NCI-H446 (cell line): ENCODE measurements at regions not wholly inside any gene's neighbourhood (a gene's known extent, or its start where the extent isn't known, plus 50 kb on each side); places are given as distances from the start of the nearest gene placed in this dataset.
A peak's percentile ranks its signal among the peaks of the same experiment; 100 is the strongest.

Experiments
- DNase-seq, 2 experiments: peaks; one replicate each; lab custom pipeline; 2025; lab: John Stamatoyannopoulos, UW

DNA sequence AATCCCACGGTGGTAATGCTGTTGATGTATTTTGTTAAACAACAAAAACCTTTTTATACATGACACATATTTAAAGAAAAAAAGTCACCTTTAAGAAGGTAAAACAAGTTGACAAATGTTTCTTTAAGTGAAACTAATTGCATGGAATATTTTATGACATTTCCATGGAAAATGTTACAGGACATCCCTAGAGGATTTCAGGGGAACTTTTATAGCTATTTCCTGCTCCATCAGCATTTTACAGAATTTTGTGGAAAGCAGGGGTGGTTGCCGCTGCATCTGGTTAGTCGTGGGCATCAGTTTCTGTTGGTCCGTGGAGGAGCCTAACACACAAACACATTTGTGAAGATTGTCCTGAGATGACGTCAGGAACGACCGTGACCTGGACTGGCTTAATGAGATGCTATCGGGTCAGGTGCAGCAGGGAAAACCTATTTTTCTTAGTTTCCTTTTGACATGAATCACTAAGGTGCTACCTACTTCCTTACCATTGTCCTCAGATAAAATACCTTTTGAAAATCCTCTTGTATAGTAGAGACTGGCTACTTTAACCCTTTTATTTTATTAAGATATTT lies 305.1 kb downstream of the MAP2K6 start:
- no peak for DNase-seq

DNA sequence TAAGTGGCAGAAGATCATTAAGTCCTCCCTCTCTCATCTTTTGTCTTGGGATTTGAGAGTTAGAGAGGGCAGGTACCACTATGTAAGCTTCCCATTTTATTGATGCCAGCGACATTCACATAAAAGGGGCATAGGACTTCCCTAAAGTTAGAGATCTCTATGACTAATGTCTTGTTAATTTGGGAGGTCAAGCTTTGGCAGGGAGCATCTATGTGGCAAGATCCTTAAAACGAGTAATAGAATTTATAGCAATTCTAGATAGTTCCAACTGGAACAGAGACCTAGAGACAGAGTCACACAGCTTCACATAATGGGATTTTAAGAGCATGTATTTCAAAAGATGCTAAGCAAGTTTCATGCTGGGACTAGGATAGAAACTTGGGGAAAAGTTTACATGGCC lies 308.0 kb downstream of the MAP2K6 start:
- DNase-seq = no peak

- no peak for DNase-seq
Measured at GRCh38 chr17:69723316-69723715, 308.8 kb downstream of the MAP2K6 start.

DNA sequence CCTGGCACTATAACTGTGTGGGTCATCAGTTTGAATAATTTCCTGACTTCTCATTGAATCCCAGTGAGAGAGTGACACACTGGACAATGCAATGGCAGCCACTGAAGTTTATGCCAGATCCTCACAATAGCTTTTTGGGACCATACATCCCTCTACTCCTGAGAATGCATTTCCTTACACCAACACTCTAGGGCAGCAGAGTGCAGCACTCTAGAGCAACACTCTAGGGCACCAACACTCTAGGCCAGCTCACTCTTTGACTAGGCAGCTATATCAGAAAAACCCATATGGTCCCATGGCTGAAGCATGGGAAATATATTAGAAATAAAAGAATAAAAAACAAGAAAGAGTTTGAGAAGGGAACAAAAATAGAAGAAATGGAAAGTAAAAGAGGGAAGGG lies 309.2 kb downstream of the MAP2K6 start:
- peak in 1 of 2 experiments; percentile 5 for DNase-seq

DNA sequence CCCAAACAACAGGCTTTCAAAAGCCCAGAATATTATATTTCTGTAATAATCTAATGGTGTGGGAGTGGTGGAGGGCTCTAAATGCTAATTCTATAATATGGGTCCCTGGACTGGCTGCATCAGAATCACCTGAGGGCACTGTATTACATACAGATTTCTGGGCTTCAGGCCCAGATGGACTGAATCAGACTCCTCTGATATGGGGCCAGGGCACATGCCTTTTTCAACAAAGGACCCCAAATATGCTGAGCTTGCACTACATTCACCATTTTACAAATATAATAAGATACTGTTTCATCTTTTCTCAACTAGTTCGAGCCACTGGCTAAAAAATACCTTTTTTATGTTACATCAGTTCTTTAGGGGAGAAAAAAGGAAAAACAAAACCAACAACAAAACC lies 309.7 kb downstream of the MAP2K6 start:
- DNase-seq = no peak

DNA sequence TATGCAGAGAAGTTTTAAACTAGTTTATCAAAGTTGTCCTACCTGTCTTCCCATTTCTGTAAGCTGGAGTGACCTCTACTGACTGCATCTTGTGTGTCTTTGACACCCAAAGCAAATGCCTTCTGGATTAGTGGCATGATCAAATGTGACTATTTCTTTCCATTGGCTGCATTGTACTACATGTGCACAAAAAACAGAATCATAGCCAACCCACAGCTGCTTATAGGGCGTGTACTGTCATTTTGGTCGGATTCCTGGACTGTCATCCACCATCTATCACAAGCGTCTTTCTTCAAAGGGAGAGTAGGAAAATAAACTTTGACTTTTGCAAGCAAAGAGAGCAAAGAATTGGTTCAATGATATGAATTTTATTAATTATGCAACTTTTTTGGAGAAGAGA lies 310.6 kb downstream of the MAP2K6 start:
- no peak for DNase-seq

DNA sequence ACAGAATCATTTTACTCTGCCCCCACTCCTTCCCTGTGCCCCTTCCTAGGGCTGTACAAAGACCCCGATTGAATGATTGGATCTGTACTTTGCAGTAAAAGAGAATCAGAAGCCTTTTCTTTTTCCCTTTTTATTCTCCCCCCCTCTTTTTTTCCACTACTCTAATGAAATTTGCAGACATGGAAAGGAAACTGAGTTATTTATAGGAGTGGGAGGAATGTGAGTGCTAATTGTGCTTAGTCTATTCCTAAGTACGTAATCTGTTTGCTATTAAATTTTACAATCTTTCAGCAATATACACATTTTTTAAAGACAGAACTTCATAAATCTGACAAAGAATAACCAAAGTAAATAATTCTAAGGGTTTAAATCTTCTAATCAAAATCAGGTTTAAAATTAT lies 314.3 kb downstream of the MAP2K6 start:
- DNase-seq = no peak

DNA sequence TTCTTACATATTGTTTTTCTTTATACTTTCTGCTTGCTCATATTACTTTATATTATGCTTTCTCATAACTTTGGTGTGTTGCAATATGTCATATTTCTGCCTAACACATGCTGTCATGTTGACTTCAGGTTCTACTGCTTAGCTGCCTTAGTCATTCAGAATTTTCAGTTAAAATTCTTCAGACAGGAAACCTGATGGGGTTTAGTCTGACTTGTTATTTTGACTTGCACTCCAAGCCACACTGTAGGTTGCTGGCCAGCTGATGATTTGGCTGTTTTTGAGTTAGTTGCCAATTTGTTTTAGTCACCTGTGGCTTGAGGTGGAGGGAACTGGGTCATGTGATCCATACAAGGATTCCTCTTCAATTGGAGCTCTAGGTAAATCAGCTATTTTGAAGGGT lies 315.4 kb downstream of the MAP2K6 start:
- no peak for DNase-seq

DNA sequence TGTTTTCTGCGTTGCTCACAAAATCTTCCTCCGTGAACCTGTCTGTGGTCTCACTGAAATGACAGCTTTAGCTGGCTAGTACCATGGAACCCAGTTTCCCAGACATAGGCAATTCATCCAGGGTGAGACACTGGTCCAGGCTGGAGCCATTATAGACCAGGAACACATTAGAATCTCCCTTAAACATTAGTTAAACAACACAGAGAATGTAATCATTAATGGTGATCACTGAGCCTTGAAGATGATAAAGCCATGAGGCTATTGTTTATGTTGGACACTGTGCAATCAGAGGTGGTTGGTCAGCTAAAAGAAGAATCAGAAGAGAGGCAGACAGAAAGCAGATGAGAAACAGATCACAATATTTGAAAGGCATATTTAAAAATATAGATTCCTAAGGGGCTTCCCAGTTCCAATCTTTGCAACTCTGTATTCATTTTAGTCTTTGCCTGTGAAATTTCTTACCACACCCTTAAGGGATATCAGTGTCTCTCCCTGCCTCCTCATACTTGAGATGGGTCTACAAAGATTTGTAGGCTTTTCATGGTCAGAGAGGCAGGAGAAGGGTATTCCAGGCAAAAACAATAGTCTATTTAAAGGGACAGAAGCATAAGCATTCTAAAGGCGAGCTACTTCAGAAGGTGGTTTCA lies 317.9 kb downstream of the MAP2K6 start:
- no peak for DNase-seq

DNA sequence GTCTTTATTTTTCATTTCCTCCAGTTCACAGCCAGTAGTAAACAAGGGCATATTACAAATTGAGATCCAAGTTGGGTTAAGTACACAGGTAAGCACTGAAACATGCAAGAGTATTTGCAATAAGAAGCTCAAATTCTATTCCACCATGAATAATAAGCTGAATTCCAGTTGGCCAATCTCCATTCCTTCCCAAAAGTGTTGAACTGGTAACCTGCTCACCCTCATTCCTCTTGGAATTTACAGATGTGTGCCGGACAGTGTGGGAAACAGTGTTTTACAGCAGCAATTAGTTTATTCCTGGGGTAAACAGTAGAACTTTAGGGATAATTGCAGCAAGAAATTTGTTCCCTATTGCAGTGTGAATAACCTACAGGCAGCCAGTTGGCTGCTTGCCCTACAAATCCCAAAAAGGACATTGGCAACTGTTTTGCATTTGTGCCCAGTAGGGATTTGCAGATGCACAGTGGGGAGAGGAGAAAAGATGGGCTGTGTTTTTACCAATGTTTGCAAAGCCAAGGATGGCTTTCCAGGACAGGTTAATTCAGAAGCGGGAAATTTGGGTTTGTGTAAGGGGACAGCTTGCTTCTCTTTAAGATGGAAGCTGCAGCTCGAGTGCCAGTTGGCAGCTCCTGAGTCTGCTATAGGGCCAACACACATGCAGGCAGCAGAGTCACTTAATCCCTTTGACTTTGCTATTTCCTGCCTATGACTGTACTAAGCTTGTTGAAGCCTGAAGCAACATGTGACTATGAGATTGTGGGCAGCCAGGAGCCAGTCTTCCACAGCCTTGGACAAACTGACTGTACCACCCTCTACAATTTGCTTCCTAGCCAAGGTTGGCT lies 318.9 kb downstream of the MAP2K6 start:
- DNase-seq = peak; percentile 79 to 94

GRCh38 chr17:69734656-69735055 lies 320.2 kb downstream of the MAP2K6 start:
- DNase-seq = no peak

DNA sequence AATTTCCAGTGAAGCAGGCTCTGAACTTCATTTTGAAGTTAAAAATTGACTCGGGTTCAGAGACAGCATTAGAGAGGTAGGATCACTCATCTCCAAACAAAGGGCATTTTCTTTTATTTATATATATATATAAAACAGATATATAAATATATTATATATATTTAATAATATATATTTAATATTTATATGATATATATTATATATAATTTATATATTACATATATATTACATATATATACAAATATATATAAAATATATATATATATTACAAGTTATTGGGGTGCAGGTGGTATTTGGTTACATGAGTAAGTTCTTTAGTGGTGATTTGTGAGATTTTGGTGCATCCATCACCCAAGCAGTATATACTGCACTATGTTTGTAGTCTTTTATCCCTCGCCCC lies 320.8 kb downstream of the MAP2K6 start:
- no peak for DNase-seq

GRCh38 chr17:69743091-69743490 lies 328.6 kb downstream of the MAP2K6 start:
- DNase-seq = no peak

DNA sequence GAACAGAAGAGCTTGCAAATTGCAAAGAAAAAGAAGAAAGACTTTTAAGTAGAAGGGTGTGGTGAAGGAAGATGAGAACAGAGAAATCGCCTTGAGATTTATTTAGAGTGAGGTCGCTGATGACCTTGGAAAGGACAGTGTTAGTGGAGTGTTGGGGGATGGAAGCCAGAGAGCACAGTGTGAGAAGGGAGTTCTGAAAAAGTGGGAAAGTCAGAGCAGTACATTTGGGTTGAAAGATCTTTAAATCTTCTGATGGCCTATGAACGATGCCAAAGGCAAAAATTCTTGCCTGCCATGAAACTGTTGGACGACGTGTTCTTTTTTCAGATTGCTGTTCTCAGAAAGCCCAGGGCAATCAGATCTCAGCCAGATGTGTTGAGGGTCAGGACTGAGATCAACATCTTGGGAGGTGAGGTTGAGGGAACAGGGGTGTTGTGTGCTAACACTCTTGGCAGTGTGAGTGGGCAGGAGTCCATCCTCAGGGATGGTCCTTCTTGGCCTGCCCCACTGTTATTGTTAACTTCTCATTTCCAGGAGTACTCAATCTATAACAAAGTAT lies 330.1 kb downstream of the MAP2K6 start:
- no peak for DNase-seq

DNA sequence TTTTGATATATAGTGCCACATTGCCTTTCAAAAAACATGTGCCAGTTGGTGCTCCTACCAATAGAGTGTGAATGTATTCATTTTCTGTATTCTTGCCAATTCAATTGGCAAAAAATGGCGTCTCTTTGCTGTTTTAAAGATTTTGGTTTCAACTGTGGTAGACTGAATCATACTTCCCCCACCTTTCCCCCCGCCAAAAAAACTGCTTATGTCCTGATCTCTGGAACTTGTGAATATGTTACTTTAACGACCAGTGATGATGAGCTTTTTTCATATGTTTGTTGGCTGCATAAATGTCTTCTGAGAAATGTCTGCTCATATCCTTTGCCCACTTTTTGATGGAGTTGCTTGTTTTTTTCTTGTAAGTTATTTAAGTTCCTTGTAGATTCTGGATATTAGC lies 325.1 kb upstream of the KCNJ16 start:
- peak in 1 of 2 experiments; percentile 45 for DNase-seq

- DNase-seq = no peak
Measured at GRCh38 chr17:69757688-69758430, 317.2 kb upstream of the KCNJ16 start.

GRCh38 chr17:69760562-69760961 lies 314.5 kb upstream of the KCNJ16 start:
- DNase-seq = no peak

DNA sequence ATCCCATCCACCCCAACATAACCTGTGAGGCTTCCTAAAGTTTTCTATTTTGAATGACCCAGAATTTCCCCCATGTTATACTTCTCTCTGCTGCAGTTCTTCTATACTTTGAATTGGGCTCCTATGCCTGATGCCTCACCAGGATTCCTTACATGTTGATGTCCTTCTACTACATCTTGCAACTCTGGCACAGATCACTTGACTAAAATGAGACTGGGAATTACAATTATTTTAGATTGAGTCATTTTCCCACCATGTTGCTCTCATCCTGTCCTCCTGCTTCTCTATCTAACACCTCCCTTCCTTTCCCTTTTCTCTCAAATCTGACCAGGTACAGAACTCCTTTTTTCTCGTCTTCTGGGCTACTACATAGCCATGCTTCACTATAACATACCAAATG lies 314.0 kb upstream of the KCNJ16 start:
- DNase-seq = no peak

DNA sequence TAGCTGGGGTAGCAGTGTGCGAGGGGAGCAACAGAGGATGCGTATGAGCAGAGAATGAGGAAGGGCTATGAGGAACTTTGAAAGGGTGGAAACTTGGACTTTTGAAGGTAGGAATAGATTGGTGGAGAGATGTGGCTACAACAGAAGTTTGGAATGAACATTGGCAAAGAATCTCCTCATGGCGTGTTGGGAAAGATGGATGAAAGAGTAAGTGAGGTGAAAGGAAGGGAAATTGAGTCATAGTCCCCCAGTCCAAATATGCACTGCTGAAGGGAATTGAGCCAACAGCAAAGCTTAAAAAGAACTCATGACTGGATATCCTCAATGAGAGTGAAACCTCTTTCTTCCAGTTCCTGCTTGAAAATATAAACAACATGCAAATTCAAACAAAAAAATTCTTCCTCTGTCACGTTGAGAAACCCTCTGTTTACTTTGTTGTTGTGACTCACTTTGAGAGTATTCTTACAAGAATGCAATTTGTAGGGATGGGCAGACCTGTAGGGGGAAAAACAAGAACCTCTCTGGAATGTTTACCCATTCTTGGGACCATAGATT lies 313.2 kb upstream of the KCNJ16 start:
- no peak for DNase-seq

DNA sequence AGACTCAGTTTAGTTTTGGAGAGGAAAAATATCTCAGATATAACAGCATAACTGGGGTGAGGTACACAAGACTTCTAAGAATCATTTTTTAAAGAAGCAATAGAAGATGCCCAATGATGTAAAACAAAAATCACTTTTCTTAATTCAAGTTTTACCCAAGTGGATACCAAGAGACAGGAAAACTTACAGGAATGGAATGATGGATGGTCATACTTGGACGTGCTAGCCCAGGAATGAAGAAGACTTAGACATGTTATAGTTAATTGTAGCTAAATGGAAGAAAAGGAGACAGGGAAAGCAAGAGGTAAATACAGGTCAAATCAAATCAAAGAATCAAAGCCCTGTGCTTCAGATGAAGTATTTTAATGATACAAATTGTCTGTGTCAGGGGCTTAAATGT lies 312.7 kb upstream of the KCNJ16 start:
- no peak for DNase-seq

- DNase-seq = no peak
Measured at GRCh38 chr17:69762766-69763165, 312.3 kb upstream of the KCNJ16 start.

GRCh38 chr17:69763503-69763902 lies 311.5 kb upstream of the KCNJ16 start:
- no peak for DNase-seq
